Right lobe of liver (tissue), 6 donors: ENCODE measurements at regions not wholly inside any gene's neighbourhood (a gene's known extent, or its start where the extent isn't known, plus 50 kb on each side); places are given as distances from the start of the nearest gene placed in this dataset.

Source experiments
- ATAC-seq, 4 donors: fragments of 200-7000 bp; cut with Tn5 transposase; one replicate each; pipeline ENCODE4 v1.9.1; 2020; ENCODE audit warnings: mild to moderate bottlenecking in 4 of 4, moderate library complexity in 4 of 4
- DNase-seq, 3 donors: peaks; one replicate each; pipeline ENCODE4 v3.0.0-alpha.2; 2020
- H3K27ac ChIP-seq, 3 donors: fragments of 200-600 bp; one replicate each; pipeline ENCODE4 v1.8.0; 2022
- H3K27me3 ChIP-seq, 2 donors: fragments of 200-600 bp; one replicate each; pipeline ENCODE4 v1.8.0; 2022
- H3K36me3 ChIP-seq, 4 donors: fragments of 200-600 bp; sonication (generic) in 1 of 4; one replicate each; pipeline versions ENCODE4 v1.5.1 to v1.8.0; 2017 to 2022; ENCODE audit warnings: control low read depth in 1 of 4
- H3K4me1 ChIP-seq, 4 donors: fragments of 200-600 bp; sonication (generic) in 1 of 4; one replicate each; pipeline versions ENCODE4 v1.5.1 to v1.8.0; 2017 to 2022; ENCODE audit warnings: control low read depth in 1 of 4
- H3K4me3 ChIP-seq, 3 donors: fragments of 200-600 bp; one replicate each; pipeline ENCODE4 v1.8.0; 2022
- H3K9me3 ChIP-seq, 4 donors: fragments of 200-600 bp; sonication (generic) in 1 of 4; one replicate each; pipeline versions ENCODE4 v1.5.1 to v1.8.0; 2017 to 2022; ENCODE audit warnings: control low read depth in 1 of 4
- POLR2A ChIP-seq: fragments of 450-650 bp; IDR thresholded peaks from one replicate; pipeline ENCODE4 v1.6.1; 2017; ENCODE audit warnings: antibody characterized with exemption, mild to moderate bottlenecking
- WGBS: methylation state at CpG from one replicate; pipeline ENCODE4 v1.1.6; 2018; ENCODE audit warnings: low coverage, low lambda C conversion rate; ENCODE audit not compliant: insufficient coverage; ENCODE audit errors: missing lambda C conversion rate; 5-methylcytosine and 5-hydroxymethylcytosine counted together
- intact Hi-C, 2 donors: fragments of 100-400 bp; cut with DNase I; formaldehyde crosslinking; loops; one replicate each; pipeline versions ENCODE4 v1.11.2 to v1.14.1; 2022
- TF ChIP-seq, protein P1 (sequence below), 4 donors: fragments of 200-600 bp in 3 of 4; fragments of 450-650 bp in 1 of 4; IDR thresholded peaks; one replicate each; pipeline versions ENCODE4 v1.5.1 to v1.8.0; 2016 to 2022; ENCODE audit warnings: antibody characterized with exemption in 4 of 4, mild to moderate bottlenecking in 2 of 4
- donor health status: DM: no; HTN: yes; CAD: no.
- donor health status: DM: no; HTN: no; CAD: no.
- donor health status: DM: no; HTN: no; CAD: no.
- donor health status: DM: no; HTN: yes; CAD: no.
- donor health status: DM: no; HTN: yes; CAD: no.

- ATAC-seq (peak; percentile 29 to 62 (median 45)), DNase-seq (no peak)
- Histone ChIP-seq H3K36me3 (no peaks in the 10 kb centered on the region), H3K4me1 (peaks cover 0 to 9% (median 2%) of the 10 kb centered on the region in 4 donors), H3K27ac (peak overlapping the region in 1 of 3 donors; percentile 13), H3K4me3 (no peak overlapping the region), H3K9me3 (no peaks in the 10 kb centered on the region), H3K27me3 (no peaks in the 10 kb centered on the region)
- 39% methylated on average over 5 of the region's 11 CpGs for WGBS
- TF ChIP-seq POLR2A: no peak
- TF ChIP-seq, protein P1, sequence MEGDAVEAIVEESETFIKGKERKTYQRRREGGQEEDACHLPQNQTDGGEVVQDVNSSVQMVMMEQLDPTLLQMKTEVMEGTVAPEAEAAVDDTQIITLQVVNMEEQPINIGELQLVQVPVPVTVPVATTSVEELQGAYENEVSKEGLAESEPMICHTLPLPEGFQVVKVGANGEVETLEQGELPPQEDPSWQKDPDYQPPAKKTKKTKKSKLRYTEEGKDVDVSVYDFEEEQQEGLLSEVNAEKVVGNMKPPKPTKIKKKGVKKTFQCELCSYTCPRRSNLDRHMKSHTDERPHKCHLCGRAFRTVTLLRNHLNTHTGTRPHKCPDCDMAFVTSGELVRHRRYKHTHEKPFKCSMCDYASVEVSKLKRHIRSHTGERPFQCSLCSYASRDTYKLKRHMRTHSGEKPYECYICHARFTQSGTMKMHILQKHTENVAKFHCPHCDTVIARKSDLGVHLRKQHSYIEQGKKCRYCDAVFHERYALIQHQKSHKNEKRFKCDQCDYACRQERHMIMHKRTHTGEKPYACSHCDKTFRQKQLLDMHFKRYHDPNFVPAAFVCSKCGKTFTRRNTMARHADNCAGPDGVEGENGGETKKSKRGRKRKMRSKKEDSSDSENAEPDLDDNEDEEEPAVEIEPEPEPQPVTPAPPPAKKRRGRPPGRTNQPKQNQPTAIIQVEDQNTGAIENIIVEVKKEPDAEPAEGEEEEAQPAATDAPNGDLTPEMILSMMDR (IDR thresholded peaks at IDR 0.05): no peak
- intact Hi-C loops: loop anchor here in 1 of 2 donors (10.0 kb wide), 1 partner anchor 165 kb away; no protein-coding TSS in a partner anchor
Observed at GRCh38 chr2:43139996-43140621, 86.3 kb downstream of the ZFP36L2 start.

GRCh38 chr2:43139501-43139900, 86.9 kb downstream of the ZFP36L2 start:
- Histone ChIP-seq H3K27ac (peak overlapping the region in 1 of 3 donors; percentile 13), H3K36me3 (no peaks in the 10 kb centered on the region), H3K4me3 (no peak overlapping the region), H3K9me3 (no peaks in the 10 kb centered on the region), H3K27me3 (no peaks in the 10 kb centered on the region), H3K4me1 (peaks cover 0 to 5% (median 2%) of the 10 kb centered on the region in 4 donors)
- DNase-seq (peak in 1 of 3 donors; percentile 36), ATAC-seq (no peak)
- intact Hi-C loops: loop anchor here in 1 of 2 donors (10.0 kb wide), 1 partner anchor 165 kb away; no protein-coding TSS in a partner anchor
- TF ChIP-seq, protein P1 (IDR thresholded peaks at IDR 0.05): no peak
- no peak for TF ChIP-seq POLR2A
- 100% methylated on average over 3 of the region's 4 CpGs for WGBS

DNA sequence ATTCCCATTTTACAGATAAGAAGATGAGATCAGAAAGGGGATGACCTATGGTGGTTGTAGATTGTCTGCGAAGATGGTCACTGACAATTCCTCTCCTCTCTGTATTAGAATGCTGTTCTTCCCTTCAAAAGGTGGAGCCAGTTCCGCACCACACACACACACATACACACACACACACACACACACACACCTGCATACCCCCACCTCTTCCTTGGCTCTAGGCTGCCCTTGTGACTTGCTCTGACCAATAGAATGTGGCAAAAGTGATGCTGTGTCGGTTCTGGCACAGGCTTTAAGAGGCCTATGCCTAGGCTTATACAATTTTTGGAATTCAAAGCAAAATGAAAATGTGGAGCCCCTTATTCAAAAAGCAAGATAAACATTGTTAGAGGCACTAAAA, 88.0 kb downstream of the ZFP36L2 start:
- 100% methylated on average over 2 of the region's 3 CpGs for WGBS
- DNase-seq (no peak), ATAC-seq (no peak)
- intact Hi-C loops: loop anchor here in 1 of 2 donors (10.0 kb wide), 1 partner anchor 164 kb away; no protein-coding TSS in a partner anchor
- H3K36me3 ChIP-seq: no peaks in the 10 kb centered on the region
- TF ChIP-seq POLR2A: no peak
- TF ChIP-seq, protein P1 (IDR thresholded peaks at IDR 0.05): no peak
- no peaks in the 10 kb centered on the region for H3K27me3 ChIP-seq
- no peaks in the 10 kb centered on the region for H3K9me3 ChIP-seq
- H3K4me1 ChIP-seq: no peaks in the 10 kb centered on the region
- no peak overlapping the region for H3K4me3 ChIP-seq
- no peak overlapping the region for H3K27ac ChIP-seq

DNA sequence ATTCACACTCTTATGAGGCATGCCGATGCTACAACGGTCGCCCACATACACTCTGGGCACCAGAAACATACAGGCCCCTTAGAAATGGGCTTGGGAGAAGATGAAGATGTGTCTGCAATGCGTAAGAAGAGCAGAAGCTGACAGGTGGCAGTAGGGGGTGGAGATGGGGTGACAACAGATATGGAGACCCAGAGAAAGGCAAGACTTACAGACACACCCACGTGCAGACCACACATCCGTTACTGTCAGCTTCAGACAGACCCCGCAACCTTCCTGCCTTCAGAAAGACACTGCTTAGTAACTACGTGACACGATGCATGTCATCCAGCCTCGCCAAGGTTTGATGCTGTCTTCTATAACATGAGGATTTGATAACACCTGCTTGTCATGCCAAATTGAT, 89.5 kb downstream of the ZFP36L2 start:
- H3K27ac ChIP-seq: no peak overlapping the region
- no peaks in the 10 kb centered on the region for H3K27me3 ChIP-seq
- H3K9me3 ChIP-seq: no peaks in the 10 kb centered on the region
- TF ChIP-seq, protein P1 (IDR thresholded peaks at IDR 0.05): no peak
- no peak for TF ChIP-seq POLR2A
- H3K4me1 ChIP-seq: no peaks in the 10 kb centered on the region
- intact Hi-C loops: loop anchor here in 1 of 2 donors (10.0 kb wide), 1 partner anchor 162 kb away; no protein-coding TSS in a partner anchor
- H3K4me3 ChIP-seq: no peak overlapping the region
- H3K36me3 ChIP-seq: no peaks in the 10 kb centered on the region
- ATAC-seq: peak; percentile 7 to 23 (median 12)
- DNase-seq: no peak
- WGBS: 74% methylated on average over 6 of the region's 10 CpGs
